ENCODE measurements at regions not wholly inside any gene's neighbourhood (a gene's known extent, or its start where the extent isn't known, plus 50 kb on each side); places are given as distances from the start of the nearest gene placed in this dataset.
A peak's percentile ranks its signal among the peaks of the same experiment; 100 is the strongest.
"Not testable (repeated sequence)": the region's sequence is repeated elsewhere in the genome, so short reads cannot be mapped to it uniquely, and the experiment has no call there.

DNA sequence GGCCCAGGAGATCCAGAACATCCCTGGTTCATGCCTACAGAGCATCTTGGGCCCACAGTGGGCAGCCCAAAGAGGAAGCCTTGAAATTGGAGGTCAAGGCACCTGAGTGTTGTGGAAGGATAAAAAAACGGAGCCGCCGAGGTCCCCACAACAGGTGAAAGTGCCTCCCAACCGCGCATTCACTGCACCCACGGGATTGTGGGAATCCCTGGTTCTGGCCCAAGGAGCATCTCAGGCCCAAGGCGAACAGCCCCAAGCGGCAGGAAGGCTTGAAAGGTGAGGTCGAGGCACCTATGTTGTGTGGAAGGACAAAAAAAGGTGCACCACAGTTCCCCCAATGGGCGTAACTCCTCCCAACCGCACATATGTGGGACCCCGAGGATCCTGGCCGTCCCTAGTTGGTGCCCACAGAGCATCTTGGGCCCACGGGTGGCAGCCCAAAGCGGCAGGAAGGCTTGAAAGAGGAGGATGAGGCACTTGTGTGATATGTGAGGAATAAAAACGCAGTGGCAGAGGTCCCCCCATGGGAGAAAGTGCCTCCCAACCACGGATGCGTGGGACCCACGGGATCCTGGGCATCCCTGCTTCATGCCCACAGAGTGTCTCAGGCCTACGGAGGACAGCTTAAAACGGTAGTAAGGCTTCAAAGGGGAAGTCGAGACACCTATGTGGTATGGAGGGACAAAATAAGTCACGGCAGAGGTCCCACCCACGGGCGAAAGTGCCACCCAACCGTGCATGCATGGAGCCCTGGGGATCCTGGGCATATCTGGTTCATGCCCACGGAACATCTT is 583.9 kb downstream of the ALG10 start:
- DNase-seq: no peak
- Histone ChIP-seq H3K9me3 (no peaks in the 10 kb centered on the region), H3K27me3 (no peaks in the 10 kb centered on the region), H3K36me3 (no peaks in the 10 kb centered on the region), H3K4me3 (ENCODE audit: low read depth, low read length) (no peak overlapping the region), H3K4me1 (no peaks in the 10 kb centered on the region)
- TF ChIP-seq, protein P1, sequence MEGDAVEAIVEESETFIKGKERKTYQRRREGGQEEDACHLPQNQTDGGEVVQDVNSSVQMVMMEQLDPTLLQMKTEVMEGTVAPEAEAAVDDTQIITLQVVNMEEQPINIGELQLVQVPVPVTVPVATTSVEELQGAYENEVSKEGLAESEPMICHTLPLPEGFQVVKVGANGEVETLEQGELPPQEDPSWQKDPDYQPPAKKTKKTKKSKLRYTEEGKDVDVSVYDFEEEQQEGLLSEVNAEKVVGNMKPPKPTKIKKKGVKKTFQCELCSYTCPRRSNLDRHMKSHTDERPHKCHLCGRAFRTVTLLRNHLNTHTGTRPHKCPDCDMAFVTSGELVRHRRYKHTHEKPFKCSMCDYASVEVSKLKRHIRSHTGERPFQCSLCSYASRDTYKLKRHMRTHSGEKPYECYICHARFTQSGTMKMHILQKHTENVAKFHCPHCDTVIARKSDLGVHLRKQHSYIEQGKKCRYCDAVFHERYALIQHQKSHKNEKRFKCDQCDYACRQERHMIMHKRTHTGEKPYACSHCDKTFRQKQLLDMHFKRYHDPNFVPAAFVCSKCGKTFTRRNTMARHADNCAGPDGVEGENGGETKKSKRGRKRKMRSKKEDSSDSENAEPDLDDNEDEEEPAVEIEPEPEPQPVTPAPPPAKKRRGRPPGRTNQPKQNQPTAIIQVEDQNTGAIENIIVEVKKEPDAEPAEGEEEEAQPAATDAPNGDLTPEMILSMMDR (IDR thresholded peaks at IDR 0.05; ENCODE audit: low read depth, low read length): no peak

GRCh38 chr12:34606749-34607519 is 584.6 kb downstream of the ALG10 start:
- H3K4me3 ChIP-seq (ENCODE audit: low read depth, low read length): no peak overlapping the region
- H3K27me3 ChIP-seq: no peaks in the 10 kb centered on the region
- TF ChIP-seq, protein P1 (IDR thresholded peaks at IDR 0.05; ENCODE audit: low read depth, low read length): no peak
- no peaks in the 10 kb centered on the region for H3K36me3 ChIP-seq
- H3K4me1 ChIP-seq: no peaks in the 10 kb centered on the region
- H3K9me3 ChIP-seq: no peaks in the 10 kb centered on the region
- DNase-seq: no peak

DNA sequence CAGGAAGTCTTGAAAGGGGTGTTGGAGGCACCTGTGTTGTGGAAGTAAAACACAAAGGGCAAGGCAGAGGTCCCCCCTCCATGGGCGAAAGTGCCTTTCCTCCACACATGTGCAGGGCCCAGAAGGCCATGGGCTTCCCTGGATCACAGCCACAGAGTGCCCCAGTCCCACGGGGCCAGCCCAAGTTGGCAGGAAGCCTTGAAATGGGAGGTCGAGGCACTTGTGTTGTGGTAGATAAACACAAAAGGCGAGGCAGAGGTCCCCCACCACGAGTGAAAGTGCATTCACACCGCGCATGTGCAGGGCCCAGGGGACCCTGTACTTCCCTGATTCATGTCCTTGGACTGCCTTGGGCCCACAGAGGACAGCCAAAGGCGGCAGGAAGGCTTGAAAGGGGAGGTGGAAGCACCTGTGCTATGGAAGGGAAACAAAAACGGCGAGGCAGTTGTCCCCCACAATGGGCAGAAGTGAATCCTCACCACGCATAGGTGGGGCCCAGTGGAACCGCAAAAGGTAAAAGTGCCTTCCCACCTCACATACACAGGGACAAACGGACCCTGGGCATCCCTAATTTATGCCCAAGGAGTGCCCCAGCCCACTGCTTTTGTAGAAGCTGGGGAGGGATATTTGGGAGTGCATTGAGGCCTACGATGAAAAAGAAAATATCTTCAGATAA is 585.4 kb downstream of the ALG10 start:
- no peaks in the 10 kb centered on the region for H3K27me3 ChIP-seq
- no peak overlapping the region for H3K4me3 ChIP-seq (ENCODE audit: low read depth, low read length)
- no peak for DNase-seq

DNA sequence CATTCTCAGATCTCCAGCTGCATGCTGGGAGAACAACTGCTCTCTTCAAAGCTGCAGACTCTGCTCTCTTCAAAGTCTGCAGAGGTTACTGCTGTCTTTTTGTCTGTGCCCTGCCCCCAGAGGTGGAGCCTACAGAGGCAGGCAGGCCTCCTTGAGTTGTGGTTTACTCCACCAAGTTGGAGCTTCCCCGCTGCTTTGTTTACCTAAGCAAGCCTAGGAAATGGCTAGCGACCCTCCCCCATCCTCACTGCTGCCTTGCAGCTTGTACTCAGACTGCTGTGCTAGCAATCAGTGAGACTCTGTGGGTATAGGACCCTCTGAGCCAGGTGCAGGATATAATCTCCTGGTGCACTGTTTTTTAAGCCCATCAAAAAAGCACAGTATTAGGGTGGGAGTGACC is 591.7 kb downstream of the ALG10 start:
- DNase-seq, H3K9me3 ChIP-seq, H3K4me1 ChIP-seq: not testable (repeated sequence)

More for the DNA sequence above, 585.4 kb downstream of the ALG10 start:
- no peaks in the 10 kb centered on the region for H3K36me3 ChIP-seq
- H3K4me1 ChIP-seq: no peaks in the 10 kb centered on the region
- no peaks in the 10 kb centered on the region for H3K9me3 ChIP-seq
- TF ChIP-seq, protein P1 (IDR thresholded peaks at IDR 0.05; ENCODE audit: low read depth, low read length): no peak

GRCh38 chr12:34625116-34625515 is 602.8 kb downstream of the ALG10 start:
- TF ChIP-seq, protein P1 (IDR thresholded peaks at IDR 0.05; ENCODE audit: low read depth, low read length): peak; percentile 55
- no peak for DNase-seq
- H3K9me3 ChIP-seq: no peaks in the 10 kb centered on the region
- no peaks in the 10 kb centered on the region for H3K27me3 ChIP-seq
- H3K4me3 ChIP-seq (ENCODE audit: low read depth, low read length): no peak overlapping the region
- no peaks in the 10 kb centered on the region for H3K4me1 ChIP-seq
- H3K36me3 ChIP-seq: no peaks in the 10 kb centered on the region

More for the DNA sequence above, 591.7 kb downstream of the ALG10 start:
- not testable (repeated sequence) for H3K27me3 ChIP-seq; H3K4me3 ChIP-seq (ENCODE audit: low read depth, low read length); H3K36me3 ChIP-seq

DNA sequence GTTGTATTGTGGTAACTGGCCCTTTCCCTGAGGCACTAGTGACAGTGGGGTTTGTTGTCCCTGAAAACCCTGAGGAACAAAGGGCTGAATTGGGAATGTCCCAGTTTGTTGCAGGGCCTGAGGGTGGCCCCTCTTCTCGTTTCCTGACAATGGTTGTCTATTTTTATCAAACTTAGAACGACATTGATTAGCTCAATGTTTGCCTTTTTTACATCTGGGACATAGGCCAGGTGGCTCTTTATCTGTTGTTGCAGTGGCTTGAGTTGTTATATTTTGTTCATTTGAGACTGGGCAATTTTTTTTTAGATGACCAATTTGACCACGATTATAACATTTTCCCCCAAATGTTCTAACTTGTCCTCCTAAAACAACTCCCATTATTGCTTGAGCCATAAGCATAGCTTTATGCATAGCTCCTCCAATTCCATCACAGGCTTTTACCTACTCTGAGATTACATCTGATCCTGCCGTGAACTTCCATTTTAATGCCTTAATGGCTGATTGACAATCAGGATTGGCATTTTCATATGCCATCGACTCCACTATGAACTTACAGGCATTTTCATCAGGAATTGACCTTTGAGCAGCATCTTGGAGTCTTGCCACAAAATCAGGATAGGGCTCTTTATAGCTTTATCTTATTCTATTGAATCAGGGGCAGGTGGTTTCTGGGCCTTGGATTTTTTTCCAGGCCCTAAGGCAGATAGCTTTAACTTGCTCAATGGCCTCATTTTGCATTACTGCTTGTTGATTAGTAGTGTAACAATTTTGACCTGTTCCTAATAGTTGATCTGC is 604.3 kb downstream of the ALG10 start:
- TF ChIP-seq, protein P1 (IDR thresholded peaks at IDR 0.05; ENCODE audit: low read depth, low read length): no peak
- H3K4me1 ChIP-seq: no peaks in the 10 kb centered on the region

More for the DNA sequence above, 604.3 kb downstream of the ALG10 start:
- Histone ChIP-seq H3K27me3 (no peaks in the 10 kb centered on the region), H3K9me3 (no peaks in the 10 kb centered on the region), H3K4me3 (ENCODE audit: low read depth, low read length) (no peak overlapping the region), H3K36me3 (no peaks in the 10 kb centered on the region)
- no peak for DNase-seq

All from BE2C (cell line).